ACC112 (cell line): ENCODE measurements at regions not wholly inside any gene's neighbourhood (a gene's known extent, or its start where the extent isn't known, plus 50 kb on each side); places are given as distances from the start of the nearest gene placed in this dataset.

Experiments
- H2AFZ ChIP-seq: fragments of 200-600 bp; sonication (generic); one replicate; pipeline ENCODE4 v1.6.0; 2017; ENCODE audit warnings: antibody characterized with exemption, low read length; ENCODE audit not compliant: unreplicated experiment
- H3K27ac ChIP-seq: fragments of 200-600 bp; sonication (generic); 2 replicates; pipeline ENCODE4 v1.5.1; 2014; ENCODE audit warnings: low read depth, mild to moderate bottlenecking, antibody characterized with exemption, low read length, moderate library complexity
- H3K27me3 ChIP-seq: fragments of 200-600 bp; sonication (generic); 2 replicates; pipeline ENCODE4 v1.6.1; 2014; ENCODE audit warnings: mild to moderate bottlenecking, antibody characterized with exemption, low read length, moderate library complexity, mixed read lengths; ENCODE audit not compliant: insufficient read depth
- H3K36me3 ChIP-seq: fragments of 200-600 bp; sonication (generic); 2 replicates; pipeline ENCODE4 v1.6.1; 2016; ENCODE audit warnings: mild to moderate bottlenecking, antibody characterized with exemption, low read length, moderate library complexity, mixed read lengths; ENCODE audit not compliant: insufficient read depth
- H3K4me1 ChIP-seq: fragments of 200-600 bp; sonication (generic); one replicate; pipeline ENCODE4 v1.6.1; 2016; ENCODE audit warnings: low read length, mixed read lengths; ENCODE audit not compliant: insufficient read depth, unreplicated experiment, control insufficient read depth
- H3K4me3 ChIP-seq: fragments of 200-600 bp; sonication (generic); 2 replicates; pipeline ENCODE4 v1.5.1; 2014; ENCODE audit warnings: mild to moderate bottlenecking, low read depth, low read length
- H3K79me2 ChIP-seq: fragments of 200-600 bp; sonication (generic); one replicate; pipeline ENCODE4 v1.6.0; 2016; ENCODE audit warnings: low read length; ENCODE audit not compliant: control insufficient read depth, unreplicated experiment, insufficient read depth

DNA sequence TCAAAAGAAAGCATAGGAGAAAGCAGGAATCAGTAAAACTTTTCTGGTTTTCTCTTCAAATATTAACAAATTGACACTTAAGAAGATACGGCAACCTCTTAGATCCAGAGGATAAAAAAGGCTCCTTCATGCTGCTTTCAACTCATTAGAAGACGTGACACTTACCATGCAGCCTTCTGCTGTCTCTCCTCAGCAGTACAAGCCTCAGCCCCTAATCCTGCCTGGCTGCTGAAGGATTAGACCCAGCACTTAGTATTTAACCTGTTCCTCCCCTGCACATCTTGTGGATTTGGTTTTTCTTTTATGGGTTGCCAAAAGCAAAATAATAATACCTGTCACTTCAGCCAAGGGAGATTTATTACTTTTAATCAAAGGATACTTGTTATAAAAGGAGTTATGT lies 108.4 kb downstream of the LYZL1 start:
- peaks cover 27% of the 10 kb centered on the region for H3K27me3 ChIP-seq
- H3K79me2 ChIP-seq, result no peaks in the 10 kb centered on the region
- no peak overlapping the region for H2AFZ ChIP-seq
- no peak overlapping the region for H3K4me3 ChIP-seq
- H3K27ac ChIP-seq, result no peak overlapping the region
- H3K36me3 ChIP-seq, result no peaks in the 10 kb centered on the region
- no peaks in the 10 kb centered on the region for H3K4me1 ChIP-seq

DNA sequence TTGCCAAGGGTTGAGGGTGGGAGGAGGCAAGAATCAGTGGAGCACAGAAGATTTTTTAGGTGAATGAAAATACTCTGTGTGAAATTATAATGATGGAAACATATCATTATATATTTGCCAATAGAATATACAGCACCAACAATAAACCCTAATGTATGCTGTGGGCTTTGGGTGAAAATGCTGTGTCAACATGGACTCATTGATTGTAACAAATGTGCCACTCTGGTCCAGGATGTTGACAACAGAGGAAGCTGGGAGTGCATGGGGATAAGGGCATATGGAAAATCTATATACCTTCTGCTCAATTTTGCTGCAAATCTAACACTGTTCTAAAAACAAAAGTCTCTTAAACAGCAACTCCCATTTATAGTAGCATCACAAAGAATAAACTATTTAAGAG lies 114.3 kb downstream of the LYZL1 start:
- no peak overlapping the region for H3K4me3 ChIP-seq
- H3K27me3 ChIP-seq, result no peaks in the 10 kb centered on the region
- H3K4me1 ChIP-seq, result no peaks in the 10 kb centered on the region
- H3K36me3 ChIP-seq, result no peaks in the 10 kb centered on the region
- H3K79me2 ChIP-seq, result no peaks in the 10 kb centered on the region
- H3K27ac ChIP-seq, result no peak overlapping the region
- H2AFZ ChIP-seq, result no peak overlapping the region

DNA sequence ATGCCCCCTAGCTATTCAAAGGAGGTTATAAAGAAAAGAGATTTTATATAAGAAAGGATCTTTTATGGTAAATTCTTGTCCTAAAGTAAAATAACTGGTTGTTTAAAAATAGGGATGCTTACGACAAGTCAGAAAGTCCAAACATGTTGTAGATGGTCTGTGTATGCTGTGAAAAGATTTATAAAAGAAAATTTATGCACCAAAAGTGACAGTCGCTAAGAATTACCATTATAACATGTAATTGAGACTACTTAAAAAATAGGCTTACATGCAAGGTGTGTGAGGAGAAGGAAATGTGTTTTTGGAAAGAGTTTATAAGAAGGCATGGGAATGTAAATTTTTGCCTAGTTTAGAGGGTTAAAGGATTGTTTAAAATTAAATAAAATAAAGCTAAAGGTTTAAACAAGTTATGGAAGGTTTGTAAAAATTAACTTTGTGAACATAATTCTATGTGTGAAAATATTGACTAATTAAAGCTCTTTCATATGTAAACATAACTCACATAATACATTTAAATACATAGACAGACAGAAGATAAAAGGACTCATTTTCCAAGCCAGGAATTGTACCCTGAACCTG lies 118.5 kb downstream of the LYZL1 start:
- peaks cover 7% of the 10 kb centered on the region for H3K4me1 ChIP-seq
- H3K27me3 ChIP-seq, result no peaks in the 10 kb centered on the region
- no peak overlapping the region for H2AFZ ChIP-seq
- H3K36me3 ChIP-seq, result no peaks in the 10 kb centered on the region
- peaks cover 30% of the 10 kb centered on the region for H3K79me2 ChIP-seq
- H3K4me3 ChIP-seq, result no peak overlapping the region
- no peak overlapping the region for H3K27ac ChIP-seq
